GM21360 (cell line): ENCODE measurements at regions not wholly inside any gene's neighbourhood (a gene's known extent, or its start where the extent isn't known, plus 50 kb on each side); places are given as distances from the start of the nearest gene placed in this dataset.

ENCODE experiments used
- ATAC-seq: cut with Tn5 transposase; IDR thresholded peaks from one replicate; pipeline ENCODE4 v1.9.1; 2021; ENCODE audit warnings: mild to moderate bottlenecking, moderate library complexity; ENCODE audit not compliant: unreplicated experiment

DNA sequence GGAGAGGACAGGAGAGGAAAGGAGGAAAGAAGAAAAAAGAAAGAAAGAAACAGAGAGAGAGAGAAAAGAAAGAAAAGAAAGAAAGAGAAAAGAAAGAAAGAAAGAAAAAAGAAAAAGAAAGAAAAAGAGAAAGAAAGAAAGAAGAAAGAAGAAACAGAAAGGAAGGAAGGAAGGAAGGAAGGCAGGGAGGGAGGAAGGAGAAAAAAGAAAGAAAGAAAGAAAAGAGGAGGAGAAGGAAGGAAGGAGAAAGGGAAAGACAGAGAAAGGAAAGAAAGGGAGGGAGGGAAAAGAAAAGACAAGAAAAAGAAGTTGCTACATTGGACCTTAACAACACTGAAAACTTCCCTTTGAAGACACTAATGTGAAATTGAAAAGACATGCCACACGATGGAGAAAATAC is 56.6 kb upstream of the CCL2 start:
- no peak for ATAC-seq

- no peak for ATAC-seq
Observed at GRCh38 chr17:34199454-34199853, 55.6 kb upstream of the CCL2 start.

DNA sequence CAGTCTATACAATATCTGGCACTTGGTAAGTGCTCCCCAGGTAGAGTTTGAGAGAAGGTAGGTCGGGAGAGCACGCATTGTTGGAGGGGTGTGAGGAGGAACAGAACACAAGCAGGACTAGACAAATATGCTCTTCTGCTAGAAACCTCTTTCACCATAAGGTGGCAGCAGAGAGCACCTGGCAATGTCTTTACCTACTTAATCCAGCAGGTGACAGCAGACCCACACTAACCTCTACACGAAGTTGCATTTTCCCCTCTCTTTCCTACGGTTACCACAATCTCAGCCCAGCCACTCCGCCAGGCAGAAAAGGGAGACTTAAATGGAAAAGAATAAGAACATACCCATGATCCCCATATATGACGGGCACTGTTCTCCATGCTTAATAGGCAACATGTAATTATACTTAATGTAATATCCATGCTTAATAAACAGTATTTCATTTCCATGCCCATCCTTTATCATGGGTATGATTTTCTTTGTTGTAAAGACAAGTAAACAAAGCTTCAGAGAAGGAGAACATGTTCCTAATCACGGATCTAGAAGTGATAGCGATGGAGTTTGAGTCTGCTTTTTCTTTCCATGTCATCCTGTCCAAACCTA is 55.1 kb upstream of the CCL2 start:
- peak; percentile 62 for ATAC-seq

- ATAC-seq: no peak
Observed at GRCh38 chr17:34201225-34201624, 53.9 kb upstream of the CCL2 start.

DNA sequence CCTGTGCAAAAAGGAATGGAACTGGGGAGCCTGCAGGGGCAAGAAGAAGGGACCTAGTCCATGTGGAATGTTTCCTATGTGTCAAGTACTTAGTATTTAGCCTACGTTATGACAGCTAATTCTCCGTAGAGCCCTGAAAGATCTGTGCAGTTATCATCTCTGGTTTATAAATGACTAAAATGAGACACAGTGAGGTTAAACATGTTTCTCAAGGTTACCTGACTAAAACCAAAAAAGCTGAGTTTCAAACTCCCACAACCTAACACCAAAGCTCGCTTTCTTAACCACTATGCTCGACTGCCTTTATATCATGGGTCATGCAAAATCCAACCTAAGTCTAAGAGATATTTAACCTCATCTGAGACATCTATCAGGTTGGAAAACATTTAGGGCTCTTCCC is 53.3 kb upstream of the CCL2 start:
- no peak for ATAC-seq

DNA sequence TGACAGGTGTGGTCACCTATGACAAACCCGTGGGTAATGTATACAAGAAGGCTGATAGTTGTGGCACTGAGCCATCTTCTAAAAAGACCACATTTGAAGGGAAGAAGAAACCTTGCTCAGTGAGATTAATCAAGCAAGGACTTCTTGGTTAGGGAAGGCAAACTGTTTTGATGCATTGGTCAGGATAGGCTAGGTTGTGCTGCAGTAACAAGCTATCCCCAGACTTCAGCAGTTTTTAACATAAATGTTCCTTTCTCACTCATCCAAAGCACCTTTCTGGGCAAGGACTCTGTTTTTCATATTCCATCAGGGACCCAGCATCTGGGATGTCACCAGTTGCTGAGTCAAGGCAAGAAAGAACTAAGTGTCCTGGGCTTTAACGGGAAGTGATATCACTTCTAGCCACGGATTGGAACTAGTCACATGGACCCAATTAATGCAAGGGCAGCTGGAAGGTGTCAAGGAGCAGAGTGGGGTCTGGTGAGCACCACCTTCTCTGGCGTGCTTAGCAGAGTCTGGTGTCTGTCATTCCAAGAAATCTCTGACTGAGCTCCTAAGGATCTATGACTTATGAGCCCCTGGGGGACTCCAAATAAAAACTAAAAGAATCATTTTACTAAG is 52.0 kb upstream of the CCL2 start:
- no peak for ATAC-seq

- ATAC-seq: no peak
Observed at GRCh38 chr17:34204402-34204801, 50.7 kb upstream of the CCL2 start.
